HG03520 (cell line): ENCODE measurements at regions not wholly inside any gene's neighbourhood (a gene's known extent, or its start where the extent isn't known, plus 50 kb on each side); places are given as distances from the start of the nearest gene placed in this dataset.
A peak's percentile ranks its signal among the peaks of the same experiment; 100 is the strongest.

Source experiments
- ATAC-seq: cut with Tn5 transposase; IDR thresholded peaks from one replicate; pipeline ENCODE4 v1.9.1; 2021; ENCODE audit warnings: mild to moderate bottlenecking, moderate library complexity; ENCODE audit not compliant: unreplicated experiment

GRCh38 chr5:106755789-106756188 lies 914.9 kb downstream of the EFNA5 start:
- ATAC-seq: no peak

DNA sequence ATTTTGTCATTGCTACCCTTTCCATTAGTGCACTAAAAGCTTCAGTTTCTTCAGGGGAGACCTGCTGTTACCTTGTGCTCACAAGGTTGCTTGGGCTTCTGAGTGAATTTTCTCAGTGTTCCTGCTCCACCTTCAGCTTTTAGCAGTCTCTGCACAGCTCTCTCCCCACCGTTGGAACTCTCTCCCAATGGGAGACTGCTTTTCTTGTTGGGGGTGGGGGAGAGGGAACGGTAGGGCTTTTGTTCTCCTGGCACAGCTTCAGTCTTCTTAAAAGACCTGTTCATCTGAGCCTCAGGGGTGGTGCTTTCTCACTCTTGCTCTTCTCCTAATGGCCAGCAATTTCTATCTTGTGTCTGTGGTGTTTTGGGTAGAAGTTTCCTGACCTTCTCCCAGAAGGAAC lies 915.7 kb downstream of the EFNA5 start:
- ATAC-seq: no peak

- ATAC-seq: no peak
These were observed 920.9 kb downstream of the EFNA5 start for GRCh38 chr5:106749826-106750225.

DNA sequence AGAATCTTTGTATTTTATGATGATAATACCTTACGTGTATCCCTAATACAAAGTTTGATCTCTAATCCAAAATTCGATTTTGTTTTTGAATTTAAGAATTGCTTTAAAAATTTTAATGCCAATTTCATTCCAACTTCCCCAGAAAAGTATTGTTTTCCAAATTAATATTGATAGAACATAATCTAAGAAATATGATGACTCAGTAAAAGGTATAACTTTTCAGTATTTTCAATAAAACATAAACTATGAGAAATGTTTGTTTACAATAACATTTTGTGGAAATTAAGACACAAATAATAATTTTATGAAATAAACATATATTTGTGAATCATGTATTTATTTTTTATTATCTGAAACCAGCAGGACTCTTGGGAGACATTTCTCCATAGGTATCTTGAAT lies 931.6 kb downstream of the EFNA5 start:
- no peak for ATAC-seq

- no peak for ATAC-seq
These were observed 933.6 kb downstream of the EFNA5 start for GRCh38 chr5:106737111-106737510.

- no peak for ATAC-seq
These were observed 938.1 kb downstream of the EFNA5 start for GRCh38 chr5:106732624-106733023.

DNA sequence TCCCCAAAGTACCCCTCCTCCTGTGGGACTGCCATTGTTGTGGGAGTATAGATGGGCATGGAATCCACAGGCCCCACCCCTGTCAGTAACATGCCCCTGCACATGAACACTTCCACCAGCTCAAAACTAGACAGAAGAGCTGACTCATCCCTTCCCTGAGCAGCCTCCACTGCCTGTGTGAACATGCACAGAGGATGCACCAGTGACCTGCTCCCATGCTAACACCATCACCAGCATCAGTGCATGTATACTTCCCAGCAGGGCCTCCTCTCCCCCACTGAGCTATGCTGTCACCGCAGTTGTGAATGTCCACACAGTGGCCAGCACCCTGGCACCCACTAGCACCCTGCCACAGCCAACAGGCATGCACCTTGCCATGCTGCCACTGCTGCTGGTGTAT lies 939.8 kb downstream of the EFNA5 start:
- ATAC-seq: no peak

- no peak for ATAC-seq
These were observed 940.2 kb downstream of the EFNA5 start for GRCh38 chr5:106730506-106730905.

DNA sequence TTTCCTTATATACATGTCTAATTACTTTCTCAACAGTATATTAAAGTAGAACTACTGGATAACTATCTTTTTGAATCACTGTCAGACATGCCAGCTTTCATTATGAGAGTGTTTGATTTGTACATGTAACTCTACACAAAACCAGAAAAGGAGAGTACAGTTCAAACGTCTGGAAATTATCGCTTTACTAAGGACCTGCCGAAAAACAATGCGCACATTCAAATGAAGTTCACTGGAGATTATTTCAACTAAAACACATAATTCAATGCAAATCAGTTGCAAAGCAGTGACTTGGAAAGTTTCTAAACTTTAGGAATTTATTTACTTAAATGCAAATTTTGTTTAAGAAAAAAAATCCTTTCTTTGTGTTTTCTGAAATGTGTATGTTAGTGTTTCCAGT lies 942.5 kb downstream of the EFNA5 start:
- ATAC-seq: no peak

DNA sequence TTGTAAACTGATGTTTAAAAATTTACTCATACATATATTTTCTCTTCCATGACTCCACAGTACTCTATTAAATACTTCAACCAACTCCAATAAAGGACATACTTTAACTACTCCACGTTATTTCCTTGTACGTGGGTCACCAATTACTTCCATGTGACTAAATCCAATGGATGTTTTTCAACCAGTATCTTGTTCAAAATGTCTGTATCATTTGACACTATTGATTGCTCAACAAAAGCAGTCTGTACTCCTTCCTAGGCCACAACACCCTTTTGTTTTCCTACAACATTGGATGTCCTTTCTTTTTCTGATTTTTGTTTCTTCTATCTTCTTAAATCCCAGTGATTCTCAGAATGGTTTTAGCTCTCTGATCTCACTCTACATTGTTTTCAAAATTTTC lies 943.7 kb downstream of the EFNA5 start:
- ATAC-seq: no peak

- no peak for ATAC-seq
These were observed 950.4 kb downstream of the EFNA5 start for GRCh38 chr5:106720367-106720766.

- no peak for ATAC-seq
These were observed 970.9 kb downstream of the EFNA5 start for GRCh38 chr5:106699796-106700195.

- ATAC-seq: no peak
These were observed 971.5 kb downstream of the EFNA5 start for GRCh38 chr5:106699198-106699597.

DNA sequence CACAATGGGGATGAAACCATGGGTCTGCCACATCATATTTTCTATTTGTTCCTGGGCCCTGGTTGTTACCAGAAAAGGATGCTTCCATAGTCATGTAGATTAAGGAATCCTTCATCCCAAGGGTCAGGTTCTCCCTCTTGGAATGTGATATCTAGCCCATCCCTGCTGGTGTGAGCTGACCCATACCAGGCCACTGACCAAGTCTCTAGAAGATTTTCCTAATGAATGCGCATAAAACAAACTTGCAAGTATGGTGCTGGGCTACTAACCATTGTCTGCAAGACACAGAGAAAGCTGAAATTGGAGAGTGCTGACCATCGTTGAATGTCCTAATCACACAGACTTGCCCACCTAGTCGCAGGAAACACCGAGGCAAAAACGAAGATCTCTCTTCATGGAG lies 972.6 kb downstream of the EFNA5 start:
- ATAC-seq: no peak

DNA sequence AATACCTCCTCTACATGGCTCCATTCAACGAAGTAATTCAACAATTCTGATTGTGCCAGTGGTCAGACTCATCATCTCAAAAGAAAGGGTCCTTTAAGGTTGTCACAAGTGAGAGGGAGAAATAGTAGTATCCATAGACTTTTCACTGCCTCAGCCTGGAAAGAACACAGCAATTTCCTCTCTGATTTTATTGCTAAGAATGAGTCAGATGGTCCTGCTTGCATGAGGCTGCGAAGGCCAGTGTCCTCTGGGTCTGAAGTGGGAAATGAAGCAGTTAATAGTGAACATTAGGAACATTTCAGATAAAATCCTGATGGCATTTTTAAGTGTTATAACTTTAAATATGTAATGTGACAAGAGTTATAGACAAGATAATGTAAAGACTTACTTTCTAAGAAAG lies 979.0 kb downstream of the EFNA5 start:
- ATAC-seq: no peak

- no peak for ATAC-seq
These were observed 980.2 kb downstream of the EFNA5 start for GRCh38 chr5:106690585-106690984.

DNA sequence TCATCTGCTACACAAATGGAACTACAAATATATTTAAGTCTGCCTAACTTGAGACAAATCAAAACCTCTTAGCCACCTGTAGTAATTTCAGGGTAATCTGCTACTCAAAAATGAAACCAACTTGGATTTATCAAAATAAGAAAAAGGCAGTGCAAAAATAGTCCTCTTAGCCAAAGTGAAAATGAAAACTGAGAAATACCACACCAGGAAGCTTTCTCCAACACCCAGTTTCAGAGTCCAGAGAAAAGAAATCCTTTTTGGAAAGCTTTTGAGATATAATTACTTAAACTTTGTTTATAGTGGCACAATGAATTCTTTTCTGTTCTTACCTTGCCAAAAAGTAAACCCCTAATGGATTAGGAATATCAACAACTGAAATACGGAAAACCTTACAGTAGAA lies 990.4 kb downstream of the EFNA5 start:
- peak; percentile 77 for ATAC-seq

DNA sequence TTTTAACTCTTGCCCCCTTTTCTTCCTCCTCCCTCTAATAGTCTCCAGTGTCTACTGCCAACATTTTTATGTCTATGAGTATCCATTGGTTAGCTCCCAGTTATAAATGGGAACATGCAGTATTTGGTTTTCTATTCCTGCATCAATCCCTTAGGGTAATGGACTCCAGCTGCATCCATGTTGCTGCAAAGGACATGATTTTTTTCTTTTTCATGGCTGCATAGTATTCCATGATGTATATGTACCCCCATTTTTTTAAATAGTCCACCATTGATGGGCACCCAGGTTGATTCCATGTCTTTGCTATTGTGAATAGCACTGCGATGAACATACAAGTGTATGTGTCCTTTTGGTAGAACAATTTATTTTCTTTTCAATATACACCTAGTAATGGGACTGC lies 993.7 kb downstream of the EFNA5 start:
- ATAC-seq: no peak

- no peak for ATAC-seq
These were observed 995.0 kb downstream of the EFNA5 start for GRCh38 chr5:106675687-106676086.

DNA sequence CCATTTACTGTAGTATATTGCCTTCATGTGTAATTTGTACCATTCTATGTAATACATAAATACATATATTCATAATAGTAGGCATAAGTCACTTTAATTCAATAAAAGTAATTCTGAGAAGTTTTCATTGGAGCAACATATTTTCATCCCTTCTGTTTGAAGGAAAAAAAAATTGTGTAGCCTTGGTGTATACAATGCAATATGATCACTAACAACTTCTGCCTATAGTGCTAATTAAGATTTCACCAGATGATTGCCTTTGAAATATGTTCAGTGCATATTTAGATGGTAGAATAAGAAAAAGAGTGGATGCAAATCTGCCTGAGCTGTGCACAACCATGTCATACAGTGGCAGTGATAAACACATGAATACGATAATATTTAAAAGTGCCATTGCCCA lies 996.8 kb downstream of the EFNA5 start:
- no peak for ATAC-seq

DNA sequence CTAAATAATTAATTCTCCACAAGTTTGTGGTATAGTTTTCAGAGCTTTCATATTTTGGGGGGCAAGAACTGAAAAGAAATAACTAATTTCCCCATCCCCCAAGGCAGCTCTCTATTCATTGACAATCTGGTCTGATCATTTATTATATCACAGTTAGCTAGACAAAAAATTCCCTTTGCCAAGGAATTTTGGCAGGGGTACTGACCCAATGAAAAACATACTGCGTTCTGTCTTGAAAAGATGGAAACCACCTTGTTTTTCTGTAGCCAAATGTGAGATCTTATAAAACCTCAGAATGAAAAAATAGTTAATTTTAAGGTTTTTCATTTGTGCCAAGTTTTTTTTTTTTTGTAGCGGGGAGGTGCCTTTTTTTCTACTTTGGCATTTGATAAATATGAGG lies 1008.9 kb downstream of the EFNA5 start:
- no peak for ATAC-seq

GRCh38 chr5:106660681-106661080 lies 1010.1 kb downstream of the EFNA5 start:
- ATAC-seq: no peak

DNA sequence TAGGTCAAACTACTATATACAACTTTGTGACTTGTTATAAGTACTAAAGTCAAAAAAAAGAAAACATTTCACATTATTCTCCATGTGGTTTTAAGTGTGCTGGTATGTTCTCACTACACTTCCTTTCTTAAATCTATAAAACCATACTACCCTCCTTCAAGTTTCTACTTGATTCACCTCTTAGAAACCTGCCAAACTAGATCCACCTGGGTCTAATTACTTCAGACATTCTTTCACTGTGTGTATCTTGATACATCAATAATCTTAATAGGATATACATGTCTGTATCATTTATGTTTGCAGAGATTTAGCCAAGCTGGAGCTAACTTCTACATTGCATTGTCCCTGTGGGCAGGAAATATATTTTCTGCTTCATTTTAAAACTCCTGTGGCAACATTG lies 1012.6 kb downstream of the EFNA5 start:
- ATAC-seq: no peak

DNA sequence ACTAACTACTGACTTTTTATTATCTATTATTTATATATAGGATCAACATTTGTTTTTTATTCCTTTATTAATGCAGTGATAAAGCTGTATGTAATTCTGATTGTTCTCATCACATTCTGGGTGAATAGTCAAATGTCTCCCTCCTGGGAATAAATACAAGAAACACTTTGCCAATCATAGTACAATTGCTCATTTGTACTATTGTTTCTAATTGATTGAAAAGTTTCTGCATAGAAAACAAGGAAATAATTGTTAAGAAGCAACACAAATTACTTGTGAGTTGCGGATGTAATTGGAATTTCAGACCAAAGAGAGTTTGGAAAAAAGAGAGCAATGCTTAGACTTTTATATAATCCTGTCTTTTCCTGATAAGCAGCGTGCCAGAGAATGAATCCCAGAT lies 1013.9 kb downstream of the EFNA5 start:
- ATAC-seq: no peak
